Type B pancreatic cell (in vitro differentiated cells): ENCODE measurements at regions not wholly inside any gene's neighbourhood (a gene's known extent, or its start where the extent isn't known, plus 50 kb on each side); places are given as distances from the start of the nearest gene placed in this dataset.

Experiments used
- DNase-seq: peaks from one replicate; pipeline ENCODE4 v3.0.0; 2021; ENCODE audit warnings: mixed read lengths; ENCODE audit not compliant: unreplicated experiment; ENCODE audit errors: extremely low spot score
- H3K27ac Mint-ChIP-seq: 2 replicates; pipeline ENCODE4 v1.8.0; 2021; ENCODE audit warnings: mild to moderate bottlenecking, mixed read lengths
- H3K27me3 Mint-ChIP-seq: 2 replicates; pipeline ENCODE4 v1.8.0; 2021; ENCODE audit warnings: mixed read lengths
- H3K36me3 Mint-ChIP-seq: 2 replicates; pipeline ENCODE4 v1.8.0; 2021; ENCODE audit warnings: mixed read lengths
- H3K4me1 Mint-ChIP-seq: one replicate; pipeline ENCODE4 v1.8.0; 2021; ENCODE audit warnings: mixed read lengths; ENCODE audit not compliant: unreplicated experiment
- H3K4me3 Mint-ChIP-seq: 2 replicates; pipeline ENCODE4 v1.8.0; 2021; ENCODE audit warnings: mild to moderate bottlenecking, mixed read lengths
- H3K9me3 Mint-ChIP-seq: 2 replicates; pipeline ENCODE4 v1.8.0; 2021; ENCODE audit warnings: mixed read lengths
- CTCF ChIP-seq: fragments of 200-600 bp; sonication (generic); conservative IDR thresholded peaks from 2 replicates; pipeline ENCODE4 v1.5.0; 2021; ENCODE audit warnings: antibody characterized with exemption, mild to moderate bottlenecking

- H3K27ac Mint-ChIP-seq: no peak overlapping the region
- no peak for TF ChIP-seq CTCF
- DNase-seq: no peak
- no peaks in the 10 kb centered on the region for H3K9me3 Mint-ChIP-seq
- no peaks in the 10 kb centered on the region for H3K36me3 Mint-ChIP-seq
- H3K27me3 Mint-ChIP-seq: no peaks in the 10 kb centered on the region
- H3K4me1 Mint-ChIP-seq: peaks cover 8% of the 10 kb centered on the region
- no peak overlapping the region for H3K4me3 Mint-ChIP-seq
These were observed 516.1 kb downstream of the ZIC1 start for GRCh38 chr3:147925272-147925671.

GRCh38 chr3:147930232-147930807, 521.2 kb downstream of the ZIC1 start:
- Mint-ChIP-seq H3K9me3 (no peaks in the 10 kb centered on the region), H3K4me1 (peaks cover 22% of the 10 kb centered on the region), H3K27me3 (no peaks in the 10 kb centered on the region), H3K4me3 (peak overlapping the region; percentile 7), H3K27ac (no peak overlapping the region), H3K36me3 (no peaks in the 10 kb centered on the region)
- no peak for DNase-seq
- TF ChIP-seq CTCF: no peak

- H3K4me1 Mint-ChIP-seq: peaks cover 27% of the 10 kb centered on the region
- no peak overlapping the region for H3K4me3 Mint-ChIP-seq
- no peak for TF ChIP-seq CTCF
- H3K27me3 Mint-ChIP-seq: no peaks in the 10 kb centered on the region
- H3K27ac Mint-ChIP-seq: no peak overlapping the region
- no peak for DNase-seq
- H3K36me3 Mint-ChIP-seq: no peaks in the 10 kb centered on the region
- H3K9me3 Mint-ChIP-seq: no peaks in the 10 kb centered on the region
These were observed 525.5 kb downstream of the ZIC1 start for GRCh38 chr3:147934451-147935180.

- no peak for TF ChIP-seq CTCF
- Mint-ChIP-seq H3K27ac (no peak overlapping the region), H3K36me3 (no peaks in the 10 kb centered on the region), H3K9me3 (no peaks in the 10 kb centered on the region), H3K4me1 (peaks cover 24% of the 10 kb centered on the region), H3K27me3 (no peaks in the 10 kb centered on the region), H3K4me3 (no peak overlapping the region)
- no peak for DNase-seq
These were observed 528.2 kb downstream of the ZIC1 start for GRCh38 chr3:147937341-147937740.

GRCh38 chr3:147937891-147938290, 528.7 kb downstream of the ZIC1 start:
- no peak for DNase-seq
- H3K4me3 Mint-ChIP-seq: no peak overlapping the region
- no peak overlapping the region for H3K27ac Mint-ChIP-seq
- no peaks in the 10 kb centered on the region for H3K9me3 Mint-ChIP-seq
- H3K36me3 Mint-ChIP-seq: no peaks in the 10 kb centered on the region
- no peaks in the 10 kb centered on the region for H3K27me3 Mint-ChIP-seq
- peaks cover 24% of the 10 kb centered on the region for H3K4me1 Mint-ChIP-seq
- no peak for TF ChIP-seq CTCF
